HuH-7.5 (cell line): ENCODE measurements at regions not wholly inside any gene's neighbourhood (a gene's known extent, or its start where the extent isn't known, plus 50 kb on each side); places are given as distances from the start of the nearest gene placed in this dataset.
"Not testable (repeated sequence)": the region's sequence is repeated elsewhere in the genome, so short reads cannot be mapped to it uniquely, and the experiment has no call there.

Source experiments
- DNase-seq: peaks from one replicate; pipeline ENCODE4 v3.0.0; 2011; ENCODE audit warnings: low spot score

- no peak for DNase-seq
These were observed 1254.4 kb downstream of the ADGRL3 start for GRCh38 chr4:62454535-62454934.

- DNase-seq = no peak
These were observed 1250.6 kb downstream of the ADGRL3 start for GRCh38 chr4:62450740-62451139.

GRCh38 chr4:62449538-62449937 is 1249.4 kb downstream of the ADGRL3 start:
- DNase-seq = no peak

- DNase-seq = no peak
These were observed 1248.8 kb downstream of the ADGRL3 start for GRCh38 chr4:62448911-62449310.

GRCh38 chr4:62439051-62439450 is 1238.9 kb downstream of the ADGRL3 start:
- no peak for DNase-seq

- DNase-seq = no peak
These were observed 1234.8 kb downstream of the ADGRL3 start for GRCh38 chr4:62434921-62435320.

GRCh38 chr4:62431513-62432231 is 1231.5 kb downstream of the ADGRL3 start:
- DNase-seq = not testable (repeated sequence)

- no peak for DNase-seq
These were observed 1229.2 kb downstream of the ADGRL3 start for GRCh38 chr4:62429297-62429696.

GRCh38 chr4:62415256-62415655 is 1215.1 kb downstream of the ADGRL3 start:
- no peak for DNase-seq

- no peak for DNase-seq
These were observed 1214.4 kb downstream of the ADGRL3 start for GRCh38 chr4:62414563-62414962.

- DNase-seq = no peak
These were observed 1210.4 kb downstream of the ADGRL3 start for GRCh38 chr4:62410371-62411003.

GRCh38 chr4:62408454-62408853 is 1208.3 kb downstream of the ADGRL3 start:
- no peak for DNase-seq

- DNase-seq = no peak
These were observed 1207.4 kb downstream of the ADGRL3 start for GRCh38 chr4:62407534-62407933.

GRCh38 chr4:62402088-62402806 is 1202.1 kb downstream of the ADGRL3 start:
- no peak for DNase-seq

- no peak for DNase-seq
These were observed 1199.1 kb downstream of the ADGRL3 start for GRCh38 chr4:62399242-62399641.

- DNase-seq = no peak
These were observed 1198.2 kb downstream of the ADGRL3 start for GRCh38 chr4:62398318-62398717.

- DNase-seq = no peak
These were observed 1194.6 kb downstream of the ADGRL3 start for GRCh38 chr4:62394766-62395165.

- DNase-seq = no peak
These were observed 1187.7 kb downstream of the ADGRL3 start for GRCh38 chr4:62387808-62388207.

- DNase-seq = no peak
These were observed 1177.6 kb downstream of the ADGRL3 start for GRCh38 chr4:62377700-62378099.

GRCh38 chr4:62377245-62377644 is 1177.1 kb downstream of the ADGRL3 start:
- DNase-seq = no peak

GRCh38 chr4:62366939-62367338 is 1166.8 kb downstream of the ADGRL3 start:
- DNase-seq = no peak

GRCh38 chr4:62360156-62360545 is 1160.0 kb downstream of the ADGRL3 start:
- DNase-seq = no peak

- DNase-seq = no peak
These were observed 1159.5 kb downstream of the ADGRL3 start for GRCh38 chr4:62359441-62360155.
